Activated CD4-positive, alpha-beta T cell treated with anti-CD3 and anti-CD28 coated beads for 48 hours (primary cell): ENCODE measurements at regions not wholly inside any gene's neighbourhood (a gene's known extent, or its start where the extent isn't known, plus 50 kb on each side); places are given as distances from the start of the nearest gene placed in this dataset.
A peak's percentile ranks its signal among the peaks of the same experiment; 100 is the strongest.

ENCODE experiments used
- DNase-seq: peaks from one replicate; pipeline ENCODE4 v3.0.0-alpha.2; 2020

- DNase-seq: no peak
Measured at GRCh38 chr4:138851391-138852335, 163.9 kb upstream of the NOCT start.

DNA sequence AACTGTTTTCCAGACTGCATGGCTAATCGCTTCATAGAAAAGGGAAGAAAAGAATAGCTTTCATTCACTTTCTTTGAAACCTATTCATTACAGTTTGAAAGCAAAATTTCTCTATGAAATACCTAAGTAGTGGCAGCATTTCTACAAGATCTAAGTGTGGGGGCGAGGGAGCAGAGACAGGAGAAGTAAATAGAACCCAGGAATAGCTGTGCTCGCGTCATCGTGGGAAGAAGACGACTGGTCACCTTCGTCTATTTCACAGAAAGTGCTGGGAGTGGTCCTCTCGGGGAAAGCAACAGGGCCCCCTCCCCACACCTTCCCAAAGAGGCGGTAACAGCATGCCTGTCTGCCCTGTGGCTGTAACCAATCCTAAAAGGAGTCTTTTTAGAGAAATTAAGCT lies 169.9 kb upstream of the NOCT start:
- no peak for DNase-seq

DNA sequence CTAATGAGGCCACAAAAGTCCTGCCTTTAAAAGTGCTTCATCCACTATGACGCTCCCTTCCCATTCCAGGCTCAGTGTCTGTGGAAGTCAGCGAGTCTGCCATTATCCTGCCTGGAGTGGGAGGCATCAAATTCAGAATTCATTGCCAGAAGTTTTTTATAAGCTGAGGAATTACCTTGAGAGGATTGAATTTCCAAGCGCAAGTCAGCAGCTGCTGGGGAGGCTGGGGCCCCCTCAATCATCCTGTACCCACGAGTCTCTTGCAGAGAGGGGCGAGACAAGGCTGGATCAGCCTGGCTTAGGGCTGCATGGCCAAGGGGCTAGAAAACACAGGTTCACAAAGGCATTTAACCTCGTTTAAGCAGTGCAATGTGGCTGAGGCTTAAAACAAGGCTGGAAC lies 170.5 kb upstream of the NOCT start:
- DNase-seq: no peak

DNA sequence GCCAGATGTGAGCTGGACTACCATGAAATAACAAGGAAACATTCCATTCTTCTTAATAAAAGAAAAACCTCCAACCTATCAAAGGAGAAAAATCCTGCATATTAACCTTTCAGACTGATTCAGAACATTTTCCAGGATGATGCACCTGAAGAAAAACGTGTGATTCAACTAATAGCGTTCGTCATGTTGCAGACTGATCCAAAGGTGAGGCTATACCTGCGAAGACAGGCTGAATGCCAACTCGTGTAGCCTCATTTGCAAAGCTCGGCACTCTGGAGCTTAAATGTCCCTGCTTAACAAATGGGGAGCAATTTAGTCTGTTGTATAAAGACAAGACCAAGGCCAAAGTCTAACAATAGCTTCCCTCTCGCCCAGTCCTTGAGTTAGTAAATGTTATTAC lies 172.0 kb upstream of the NOCT start:
- no peak for DNase-seq

GRCh38 chr4:138841343-138841742 lies 174.2 kb upstream of the NOCT start:
- DNase-seq: no peak

- no peak for DNase-seq
Measured at GRCh38 chr4:138838251-138838650, 177.3 kb upstream of the NOCT start.

GRCh38 chr4:138835832-138836533 lies 179.6 kb upstream of the NOCT start:
- DNase-seq: no peak

- DNase-seq: no peak
Measured at GRCh38 chr4:138833974-138834373, 181.6 kb upstream of the NOCT start.

- peak; percentile 27 for DNase-seq
Measured at GRCh38 chr4:138832563-138832962, 183.0 kb upstream of the NOCT start.

DNA sequence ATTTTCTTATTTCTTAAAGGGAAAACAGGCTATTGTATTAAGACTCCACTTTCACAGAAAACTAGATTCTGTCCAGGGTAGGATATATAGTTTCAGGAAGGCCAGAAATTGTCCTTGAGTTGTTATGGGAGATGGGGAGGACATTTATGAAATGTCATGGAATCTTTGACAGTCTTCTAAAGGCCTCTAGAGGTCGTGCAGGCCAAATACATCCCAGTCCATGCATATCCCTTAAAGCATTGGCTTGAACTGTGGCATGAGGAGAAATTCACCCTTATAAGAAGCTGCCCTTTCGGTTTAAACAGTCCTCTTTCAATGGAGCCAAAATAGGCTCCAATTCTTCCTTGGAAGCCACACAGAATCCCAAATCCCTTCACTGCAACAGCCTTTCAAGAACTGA lies 183.6 kb upstream of the NOCT start:
- no peak for DNase-seq

DNA sequence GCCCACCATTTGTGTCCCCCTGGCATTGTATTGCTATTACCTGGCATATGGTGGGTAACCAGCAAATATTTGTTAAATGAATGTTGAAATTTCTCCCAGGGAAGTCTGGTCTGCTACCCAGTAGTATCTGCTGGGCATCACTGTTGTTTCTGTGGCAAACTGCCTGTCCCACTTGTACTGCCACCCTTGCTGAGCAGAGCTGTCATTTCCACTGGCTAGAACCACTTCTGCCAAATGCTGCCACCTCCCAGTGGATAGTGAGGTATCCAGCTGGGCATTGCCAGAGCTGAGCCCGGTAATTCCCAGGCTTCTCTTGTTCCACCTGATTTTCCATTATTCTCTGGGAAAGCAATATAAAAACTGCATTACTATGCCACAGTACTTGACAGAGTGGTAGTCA lies 186.7 kb upstream of the NOCT start:
- DNase-seq: no peak

GRCh38 chr4:138826754-138827153 lies 188.8 kb upstream of the NOCT start:
- DNase-seq: no peak

DNA sequence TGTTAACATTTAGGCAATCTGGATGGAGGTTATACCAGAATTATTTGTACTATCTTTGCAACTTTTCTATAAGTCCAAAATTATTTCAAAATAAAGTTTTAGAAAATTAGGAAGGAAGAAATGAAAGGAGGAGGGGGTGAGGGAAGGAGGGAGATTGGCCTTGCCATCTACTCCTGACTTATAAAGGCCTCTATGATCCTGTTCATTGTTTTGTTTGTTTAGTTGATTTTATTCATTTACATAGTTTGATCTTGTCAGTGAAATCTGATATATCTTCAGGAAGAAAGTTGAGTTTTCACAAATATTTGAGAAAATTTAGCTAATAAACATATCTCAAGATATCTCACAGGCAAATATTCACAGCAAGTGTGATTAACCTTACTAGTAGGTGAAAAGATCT lies 189.3 kb upstream of the NOCT start:
- DNase-seq: no peak

DNA sequence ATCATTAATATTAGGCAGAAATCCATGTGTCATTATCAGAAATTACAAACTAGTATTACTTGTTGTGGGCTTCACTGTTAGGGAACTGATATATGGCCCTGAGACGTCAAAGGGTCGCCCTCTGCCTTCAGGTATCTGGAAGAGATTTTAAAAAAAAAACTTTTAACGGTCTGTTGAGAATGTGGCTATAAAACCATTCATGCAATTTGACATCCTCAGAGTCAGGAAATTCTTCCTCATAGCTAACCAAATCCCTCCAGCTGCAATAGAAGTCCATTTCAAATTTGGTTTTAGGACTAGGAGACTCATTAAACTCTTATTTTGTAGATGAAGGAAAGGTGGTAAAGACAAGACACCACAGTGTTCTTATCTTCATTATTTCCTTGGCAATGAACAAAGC lies 194.2 kb upstream of the NOCT start:
- DNase-seq: no peak

DNA sequence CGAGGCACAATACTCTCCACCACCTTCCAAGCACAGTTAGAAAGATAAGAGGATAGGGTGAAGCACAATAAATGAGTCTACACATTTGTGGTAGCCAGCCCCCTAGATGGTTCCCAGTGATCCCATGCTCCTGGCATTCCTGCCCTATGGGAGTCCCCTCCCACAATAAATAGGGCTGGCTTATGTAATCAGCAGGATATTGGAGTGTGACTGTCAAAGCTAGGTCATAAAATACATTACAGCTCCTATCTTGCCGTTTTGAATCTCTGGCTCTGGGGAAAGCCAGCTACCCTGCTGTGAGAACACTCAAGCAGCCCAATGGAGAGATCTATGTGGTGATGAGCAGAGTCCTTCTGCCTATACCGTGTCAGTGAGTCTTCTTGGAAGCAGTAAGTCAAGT lies 198.7 kb upstream of the NOCT start:
- no peak for DNase-seq

GRCh38 chr4:138815811-138816210 lies 199.8 kb upstream of the NOCT start:
- no peak for DNase-seq

GRCh38 chr4:138805736-138806135 lies 209.8 kb upstream of the NOCT start:
- no peak for DNase-seq

- DNase-seq: no peak
Measured at GRCh38 chr4:138804711-138805110, 210.9 kb upstream of the NOCT start.

DNA sequence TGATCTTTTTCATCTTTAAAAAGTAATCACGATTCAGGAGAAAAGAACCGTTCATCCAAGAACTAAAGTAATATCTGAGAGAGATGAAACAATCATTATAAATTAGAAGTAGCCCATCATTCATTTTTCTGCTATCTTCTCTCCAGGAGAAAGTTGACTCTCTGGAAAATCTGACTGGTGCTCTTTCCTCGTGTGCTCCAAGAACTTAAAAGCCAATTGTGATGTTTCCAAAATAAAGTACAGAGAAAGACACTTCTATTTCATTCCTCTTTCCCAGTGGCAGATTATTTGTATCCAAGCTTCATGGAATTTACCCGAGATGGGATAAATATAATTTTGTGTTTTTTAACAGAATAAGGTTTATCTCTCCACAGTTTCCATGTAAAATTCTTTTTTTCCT lies 212.5 kb upstream of the NOCT start:
- no peak for DNase-seq

GRCh38 chr4:138802499-138802898 lies 213.1 kb upstream of the NOCT start:
- DNase-seq: no peak

GRCh38 chr4:138800421-138800820 lies 215.2 kb upstream of the NOCT start:
- no peak for DNase-seq

GRCh38 chr4:138798404-138798803 lies 217.2 kb upstream of the NOCT start:
- no peak for DNase-seq

DNA sequence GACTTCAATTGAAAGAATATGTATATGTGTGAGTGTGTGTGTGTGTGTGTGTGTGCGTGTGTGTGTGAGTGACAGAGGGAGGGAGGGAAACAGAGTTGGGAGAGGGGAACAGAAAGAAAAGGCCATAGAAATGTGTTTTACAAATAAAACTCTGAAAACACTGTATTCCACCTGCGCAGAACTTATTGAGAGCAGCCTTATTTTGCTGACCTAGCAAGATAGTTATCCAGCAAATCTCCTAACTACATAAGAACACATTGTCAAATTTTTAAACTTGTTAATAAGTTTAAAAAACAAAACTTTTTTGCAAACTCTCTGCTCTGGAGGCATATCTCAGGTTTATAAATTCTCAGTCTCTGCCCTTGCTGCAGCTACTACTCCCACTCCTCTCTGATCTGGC lies 217.9 kb upstream of the NOCT start:
- no peak for DNase-seq

GRCh38 chr4:138796761-138797160 lies 218.8 kb upstream of the NOCT start:
- no peak for DNase-seq
